Mucosa of stomach (tissue), 1 donor: ENCODE measurements at regions not wholly inside any gene's neighbourhood (a gene's known extent, or its start where the extent isn't known, plus 50 kb on each side); places are given as distances from the start of the nearest gene placed in this dataset.

Source experiments
- H3K27me3 ChIP-seq: one replicate; pipeline ENCODE4 v1.7.0; 2013; ENCODE audit warnings: mild to moderate bottlenecking, low read length; ENCODE audit not compliant: control insufficient read depth, insufficient read depth
- H3K36me3 ChIP-seq: one replicate; pipeline ENCODE4 v1.7.0; 2013; ENCODE audit warnings: low read length; ENCODE audit not compliant: control insufficient read depth, insufficient read depth
- H3K4me1 ChIP-seq: one replicate; pipeline ENCODE4 v1.7.0; 2013; ENCODE audit warnings: mild to moderate bottlenecking, low read length; ENCODE audit not compliant: control insufficient read depth, insufficient read depth
- H3K4me3 ChIP-seq: one replicate; pipeline ENCODE4 v1.7.0; 2013; ENCODE audit warnings: low read length
- H3K9ac ChIP-seq: one replicate; pipeline ENCODE4 v1.7.0; 2013; ENCODE audit warnings: mild to moderate bottlenecking, low read length, moderate library complexity
- H3K9me3 ChIP-seq: one replicate; pipeline ENCODE4 v1.7.0; 2013; ENCODE audit warnings: mild to moderate bottlenecking, low read length, moderate library complexity; ENCODE audit not compliant: control insufficient read depth
- donor health status: Pancreatic carcinoma.

DNA sequence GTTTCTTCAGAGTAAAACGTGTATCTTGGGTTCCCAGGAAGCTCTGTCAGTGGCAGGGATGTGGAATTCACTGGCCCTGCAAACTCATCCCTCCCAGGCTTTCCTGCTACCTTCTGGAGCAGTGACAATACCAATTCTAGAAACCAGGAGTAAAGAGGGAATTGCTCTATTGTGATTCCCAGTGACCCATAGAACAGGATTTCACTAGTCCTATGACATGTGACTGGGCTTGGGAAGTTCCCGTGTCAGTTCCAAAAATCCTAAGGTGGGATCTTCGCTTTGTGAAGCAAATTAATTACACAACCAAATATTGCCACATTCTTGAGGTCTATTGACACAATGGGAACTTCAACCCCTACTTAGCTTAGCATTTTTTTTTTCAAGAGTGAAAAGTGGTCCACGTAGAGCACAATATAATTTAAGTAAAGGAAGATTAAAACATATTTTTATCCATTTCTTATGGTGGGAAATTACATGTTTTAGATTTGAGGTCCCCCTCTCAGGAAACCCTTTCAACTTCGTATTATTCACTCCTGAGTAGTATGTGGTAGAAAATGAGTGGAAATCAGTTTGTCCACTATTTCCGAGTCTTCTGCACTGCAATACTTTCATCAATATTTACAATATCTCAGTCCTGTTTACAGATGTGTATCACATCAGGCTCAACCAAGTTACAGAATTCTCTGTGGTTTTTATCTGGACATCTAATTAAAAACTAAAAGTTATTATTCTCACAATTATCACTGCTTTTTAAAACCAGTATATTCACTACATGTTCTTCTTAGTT is 88.9 kb upstream of the SOX5 start:
- no peaks in the 10 kb centered on the region for H3K9me3 ChIP-seq
- no peak overlapping the region for H3K9ac ChIP-seq
- H3K27me3 ChIP-seq, result no peaks in the 10 kb centered on the region
- no peak overlapping the region for H3K4me3 ChIP-seq
- H3K4me1 ChIP-seq, result no peaks in the 10 kb centered on the region
- H3K36me3 ChIP-seq, result no peaks in the 10 kb centered on the region

GRCh38 chr12:24036438-24037216 is 87.2 kb upstream of the SOX5 start:
- H3K36me3 ChIP-seq, result no peaks in the 10 kb centered on the region
- H3K4me1 ChIP-seq, result no peaks in the 10 kb centered on the region
- H3K4me3 ChIP-seq, result no peak overlapping the region
- no peak overlapping the region for H3K9ac ChIP-seq
- H3K9me3 ChIP-seq, result no peaks in the 10 kb centered on the region
- no peaks in the 10 kb centered on the region for H3K27me3 ChIP-seq

GRCh38 chr12:24034894-24035293 is 85.4 kb upstream of the SOX5 start:
- Histone ChIP-seq H3K4me3 (no peak overlapping the region), H3K36me3 (no peaks in the 10 kb centered on the region), H3K27me3 (no peaks in the 10 kb centered on the region), H3K9me3 (no peaks in the 10 kb centered on the region), H3K4me1 (no peaks in the 10 kb centered on the region), H3K9ac (no peak overlapping the region)

DNA sequence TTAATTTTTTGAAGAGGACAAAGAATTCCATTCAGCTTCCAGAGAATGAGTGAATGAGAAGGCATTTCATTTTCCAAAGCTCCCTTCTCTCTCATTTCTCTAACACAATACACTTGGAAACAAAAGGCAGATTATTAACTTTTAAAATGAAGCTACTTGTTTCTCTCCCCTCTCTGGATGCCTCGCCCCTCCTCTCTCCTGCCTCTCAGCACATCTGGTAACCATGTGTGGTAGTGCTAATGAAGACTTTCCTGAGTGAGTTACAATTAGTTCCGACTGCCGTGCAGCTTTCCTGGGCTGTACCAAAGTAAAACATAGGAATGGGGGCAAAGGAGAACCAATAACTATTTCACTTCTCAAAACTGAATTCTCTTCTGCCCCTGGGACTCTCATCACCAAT is 84.7 kb upstream of the SOX5 start:
- Histone ChIP-seq H3K4me3 (no peak overlapping the region), H3K4me1 (no peaks in the 10 kb centered on the region), H3K27me3 (no peaks in the 10 kb centered on the region), H3K36me3 (no peaks in the 10 kb centered on the region), H3K9ac (no peak overlapping the region), H3K9me3 (no peaks in the 10 kb centered on the region)

- Histone ChIP-seq H3K27me3 (no peaks in the 10 kb centered on the region), H3K4me1 (no peaks in the 10 kb centered on the region), H3K9me3 (no peaks in the 10 kb centered on the region), H3K4me3 (no peak overlapping the region), H3K36me3 (no peaks in the 10 kb centered on the region), H3K9ac (no peak overlapping the region)
These were observed 77.9 kb upstream of the SOX5 start for GRCh38 chr12:24027352-24027751.

DNA sequence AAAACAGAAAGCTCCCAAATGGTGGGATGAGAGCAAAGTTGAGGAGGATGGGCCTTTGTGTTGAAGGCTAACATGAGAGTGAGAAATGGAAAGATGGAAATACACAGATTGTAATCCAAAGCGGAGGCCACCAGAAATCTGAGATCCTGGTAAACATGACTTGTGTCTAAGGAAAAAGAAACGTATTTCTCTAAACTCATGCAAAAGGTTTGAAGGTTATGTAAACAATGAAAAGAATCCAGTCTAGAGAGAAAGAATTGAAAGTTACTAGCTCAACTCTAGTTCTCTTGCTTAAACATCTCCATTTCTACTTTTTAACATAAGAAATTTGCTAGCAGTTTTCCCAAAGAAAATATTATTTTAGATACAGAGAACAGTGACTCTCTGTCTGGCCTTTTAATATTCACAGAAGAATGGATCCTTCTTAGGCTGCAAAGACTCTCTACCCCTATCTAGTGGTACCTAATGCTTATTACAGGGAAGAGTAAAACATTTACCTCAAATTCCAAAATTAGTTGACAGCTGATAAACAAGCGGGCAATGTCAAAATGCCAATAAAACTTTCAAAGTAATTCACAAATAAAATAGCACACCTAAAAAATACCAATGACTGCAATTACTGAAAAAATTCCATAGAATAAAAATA is 75.8 kb upstream of the SOX5 start:
- no peaks in the 10 kb centered on the region for H3K36me3 ChIP-seq
- no peaks in the 10 kb centered on the region for H3K4me1 ChIP-seq
- H3K9me3 ChIP-seq, result no peaks in the 10 kb centered on the region
- H3K9ac ChIP-seq, result no peak overlapping the region
- no peaks in the 10 kb centered on the region for H3K27me3 ChIP-seq
- no peak overlapping the region for H3K4me3 ChIP-seq

DNA sequence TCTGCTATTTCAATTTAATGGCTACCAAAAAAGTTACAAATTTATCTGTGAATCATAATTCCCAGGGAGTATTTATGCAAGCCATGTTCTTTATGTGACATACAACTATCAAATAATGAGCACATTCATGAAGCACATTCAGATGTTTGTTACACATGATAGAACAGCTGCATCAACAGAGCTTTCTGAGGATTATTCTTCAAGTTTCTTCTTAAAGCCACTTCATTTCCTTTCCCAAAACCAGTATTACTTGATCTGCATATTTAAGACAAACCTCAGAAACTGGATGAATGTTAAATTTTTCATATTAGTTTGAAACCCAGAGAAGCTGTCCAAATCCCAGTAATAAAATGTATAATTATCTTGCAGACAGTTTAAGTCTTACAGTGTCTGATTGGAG is 73.6 kb upstream of the SOX5 start:
- Histone ChIP-seq H3K9me3 (no peaks in the 10 kb centered on the region), H3K9ac (no peak overlapping the region), H3K36me3 (no peaks in the 10 kb centered on the region), H3K4me1 (no peaks in the 10 kb centered on the region), H3K4me3 (no peak overlapping the region), H3K27me3 (no peaks in the 10 kb centered on the region)

GRCh38 chr12:24021164-24021502 is 71.7 kb upstream of the SOX5 start:
- no peaks in the 10 kb centered on the region for H3K4me1 ChIP-seq

DNA sequence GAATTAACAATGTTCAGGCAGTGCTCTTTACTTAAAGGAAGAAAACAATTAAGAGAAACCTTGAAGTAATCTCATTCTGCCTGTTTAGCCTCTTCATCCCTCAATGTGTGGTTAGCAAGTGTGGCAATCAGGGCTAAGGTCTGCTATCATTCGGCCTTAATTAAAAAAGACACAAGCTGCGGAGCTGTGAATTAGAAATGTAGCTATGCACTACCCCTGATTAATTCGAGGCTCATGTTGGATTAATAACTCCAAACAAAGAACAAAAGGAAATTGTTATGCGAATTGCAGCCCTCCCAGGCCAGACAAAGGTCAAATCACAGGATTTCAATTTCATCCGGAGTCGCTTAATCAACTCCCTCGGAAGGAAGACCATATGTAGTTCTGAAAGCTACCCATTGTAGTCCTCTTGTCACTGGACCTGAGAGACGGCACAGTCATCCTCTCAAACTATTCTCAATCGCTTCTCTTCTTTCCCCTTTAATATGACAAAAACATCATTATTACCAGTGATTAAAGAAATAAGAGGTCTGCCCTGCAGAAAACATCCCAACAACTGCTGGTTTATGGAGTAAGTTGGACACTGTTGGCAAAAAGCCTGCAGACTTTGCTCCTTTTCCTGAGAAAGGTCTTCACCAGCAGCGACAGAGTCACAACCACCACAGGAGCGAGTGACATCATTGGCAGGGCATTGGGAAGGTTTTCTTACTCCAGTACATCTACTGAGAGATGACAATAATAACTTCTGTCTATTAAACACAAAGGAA is 71.1 kb upstream of the SOX5 start:
- H3K9me3 ChIP-seq, result no peaks in the 10 kb centered on the region
- H3K4me3 ChIP-seq, result no peak overlapping the region
- no peaks in the 10 kb centered on the region for H3K36me3 ChIP-seq
- H3K9ac ChIP-seq, result no peak overlapping the region
- H3K27me3 ChIP-seq, result no peaks in the 10 kb centered on the region
- no peaks in the 10 kb centered on the region for H3K4me1 ChIP-seq

More at GRCh38 chr12:24021164-24021502, 71.7 kb upstream of the SOX5 start:
- no peaks in the 10 kb centered on the region for H3K27me3 ChIP-seq
- H3K9ac ChIP-seq, result no peak overlapping the region
- H3K4me3 ChIP-seq, result no peak overlapping the region
- no peaks in the 10 kb centered on the region for H3K9me3 ChIP-seq
- H3K36me3 ChIP-seq, result no peaks in the 10 kb centered on the region

- Histone ChIP-seq H3K36me3 (no peaks in the 10 kb centered on the region), H3K4me3 (no peak overlapping the region), H3K9me3 (no peaks in the 10 kb centered on the region), H3K9ac (no peak overlapping the region), H3K4me1 (no peaks in the 10 kb centered on the region), H3K27me3 (no peaks in the 10 kb centered on the region)
These were observed 66.3 kb upstream of the SOX5 start for GRCh38 chr12:24015833-24016160.

- H3K4me1 ChIP-seq, result no peaks in the 10 kb centered on the region
- H3K9ac ChIP-seq, result no peak overlapping the region
- H3K4me3 ChIP-seq, result no peak overlapping the region
- no peaks in the 10 kb centered on the region for H3K27me3 ChIP-seq
- no peaks in the 10 kb centered on the region for H3K36me3 ChIP-seq
- H3K9me3 ChIP-seq, result no peaks in the 10 kb centered on the region
These were observed 65.7 kb upstream of the SOX5 start for GRCh38 chr12:24014915-24015832.
